ENCODE measurements at regions not wholly inside any gene's neighbourhood (a gene's known extent, or its start where the extent isn't known, plus 50 kb on each side); places are given as distances from the start of the nearest gene placed in this dataset.
"Not testable (repeated sequence)": the region's sequence is repeated elsewhere in the genome, so short reads cannot be mapped to it uniquely, and the experiment has no call there.

DNA sequence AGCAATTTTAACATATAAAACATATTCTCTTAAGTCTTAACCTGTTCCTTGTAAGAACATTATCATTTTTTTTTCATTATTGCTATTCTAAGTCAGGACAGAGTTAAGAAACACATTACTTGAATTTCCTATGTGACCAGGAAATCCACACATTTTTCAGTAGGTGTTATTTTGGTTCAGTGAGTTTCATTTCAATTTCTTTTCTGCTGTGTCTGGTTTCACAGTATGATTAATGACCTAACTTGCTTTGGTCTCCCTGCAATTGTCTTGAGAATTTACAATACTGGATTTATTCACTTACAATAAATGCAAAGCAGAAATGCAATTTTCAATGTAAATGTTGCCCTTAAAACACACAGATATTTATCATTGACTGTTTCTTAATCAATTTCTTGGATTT, 396.9 kb upstream of the TMTC1 start:
- H3K27ac ChIP-seq = no peak overlapping the region

DNA sequence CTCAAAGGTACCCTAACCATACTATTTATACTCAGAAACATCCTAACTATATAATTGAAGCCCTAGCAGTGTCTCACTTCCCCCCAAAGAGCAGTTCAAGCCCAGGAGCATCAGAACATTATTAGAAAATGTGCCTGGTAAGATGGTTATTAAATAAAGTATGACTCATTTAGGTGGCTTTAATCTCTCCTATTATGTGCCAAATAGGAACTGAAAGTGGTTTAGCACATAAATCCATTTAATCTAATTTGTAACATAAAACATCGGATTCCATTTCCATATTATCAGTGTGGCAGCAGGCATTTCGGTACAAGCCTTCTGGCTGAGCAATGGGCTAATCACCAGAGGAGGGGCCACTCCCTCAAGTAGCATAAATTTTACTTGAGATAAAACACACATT, 395.2 kb upstream of the TMTC1 start:
- H3K4me3 ChIP-seq = no peak overlapping the region
- no peak overlapping the region for H3K27ac ChIP-seq

More for the DNA sequence above, 396.9 kb upstream of the TMTC1 start:
- no peak overlapping the region for H3K4me3 ChIP-seq

DNA sequence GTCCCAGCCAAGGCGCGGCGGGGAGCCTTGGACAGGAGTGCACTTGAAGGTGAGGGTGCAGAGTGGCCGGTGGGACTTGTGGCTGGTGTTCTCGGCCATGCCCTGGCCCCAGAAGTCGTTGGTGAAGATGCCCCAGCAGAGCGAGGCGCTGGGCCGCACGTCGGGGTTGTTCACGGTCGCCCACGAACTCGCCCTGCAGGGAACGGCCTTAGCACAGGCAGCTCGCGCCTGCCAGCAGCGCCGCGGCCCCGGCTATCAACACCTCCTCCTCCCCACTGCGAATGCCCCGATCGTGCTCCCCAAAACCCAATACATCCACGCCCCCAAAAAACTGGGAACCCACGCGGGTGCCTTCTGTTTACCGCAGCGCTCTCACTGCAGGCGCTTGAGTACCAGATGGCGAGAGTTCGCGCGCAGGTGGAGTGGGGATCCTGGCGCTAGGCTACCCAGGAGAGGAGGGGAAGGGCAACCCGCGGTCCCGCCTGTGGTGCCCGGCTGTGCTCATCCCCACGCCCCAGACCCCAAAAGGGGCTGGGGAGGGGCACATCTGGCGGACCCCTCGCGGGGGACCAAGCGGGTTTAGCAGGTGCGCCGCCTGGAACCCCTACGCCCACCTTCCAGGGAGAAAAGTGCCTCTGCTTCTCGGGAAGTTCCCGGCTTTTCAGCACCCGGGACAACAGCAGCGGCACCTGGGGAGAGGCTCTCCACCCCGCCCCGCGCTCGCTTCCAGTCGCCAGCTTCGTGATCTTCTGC, 386.3 kb upstream of the TMTC1 start:
- no peak overlapping the region for H3K27ac ChIP-seq
- no peak overlapping the region for H3K4me3 ChIP-seq

DNA sequence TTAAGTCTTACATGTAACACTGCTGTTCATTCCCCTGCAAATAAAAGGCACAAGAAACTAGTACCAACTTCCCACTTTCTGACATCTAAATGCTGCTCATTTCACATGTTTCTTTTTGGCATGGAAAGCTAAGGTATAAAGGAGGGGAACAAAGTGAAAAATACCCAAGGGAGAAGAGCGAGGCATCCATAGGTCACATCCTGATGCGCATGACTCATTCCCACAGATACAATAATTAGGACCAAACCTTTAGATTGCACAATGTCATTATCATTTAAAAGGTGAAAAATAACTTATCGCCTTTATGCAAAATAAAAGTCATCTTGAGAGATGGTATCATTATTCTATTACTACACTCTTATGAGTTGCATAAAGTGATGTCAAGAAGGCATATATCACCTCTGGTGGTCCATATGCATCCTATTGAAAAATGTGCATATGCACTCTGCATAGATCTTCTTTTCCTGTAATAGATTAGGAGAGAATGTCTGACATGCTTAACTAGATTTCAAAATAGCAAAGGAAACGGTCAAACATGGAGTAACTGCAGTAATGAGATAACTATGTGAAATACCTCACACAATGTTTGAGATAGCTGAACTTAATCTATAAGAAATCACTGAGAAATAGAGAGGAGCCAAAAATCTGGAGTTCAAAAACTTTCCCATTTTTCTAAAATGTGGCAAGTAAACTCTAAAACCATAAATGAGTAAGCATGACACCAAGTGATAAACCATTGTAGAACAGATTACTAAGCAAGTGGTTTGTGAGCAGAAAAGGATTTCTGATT, 382.5 kb upstream of the TMTC1 start:
- H3K4me3 ChIP-seq = no peak overlapping the region
- H3K27ac ChIP-seq = no peak overlapping the region

DNA sequence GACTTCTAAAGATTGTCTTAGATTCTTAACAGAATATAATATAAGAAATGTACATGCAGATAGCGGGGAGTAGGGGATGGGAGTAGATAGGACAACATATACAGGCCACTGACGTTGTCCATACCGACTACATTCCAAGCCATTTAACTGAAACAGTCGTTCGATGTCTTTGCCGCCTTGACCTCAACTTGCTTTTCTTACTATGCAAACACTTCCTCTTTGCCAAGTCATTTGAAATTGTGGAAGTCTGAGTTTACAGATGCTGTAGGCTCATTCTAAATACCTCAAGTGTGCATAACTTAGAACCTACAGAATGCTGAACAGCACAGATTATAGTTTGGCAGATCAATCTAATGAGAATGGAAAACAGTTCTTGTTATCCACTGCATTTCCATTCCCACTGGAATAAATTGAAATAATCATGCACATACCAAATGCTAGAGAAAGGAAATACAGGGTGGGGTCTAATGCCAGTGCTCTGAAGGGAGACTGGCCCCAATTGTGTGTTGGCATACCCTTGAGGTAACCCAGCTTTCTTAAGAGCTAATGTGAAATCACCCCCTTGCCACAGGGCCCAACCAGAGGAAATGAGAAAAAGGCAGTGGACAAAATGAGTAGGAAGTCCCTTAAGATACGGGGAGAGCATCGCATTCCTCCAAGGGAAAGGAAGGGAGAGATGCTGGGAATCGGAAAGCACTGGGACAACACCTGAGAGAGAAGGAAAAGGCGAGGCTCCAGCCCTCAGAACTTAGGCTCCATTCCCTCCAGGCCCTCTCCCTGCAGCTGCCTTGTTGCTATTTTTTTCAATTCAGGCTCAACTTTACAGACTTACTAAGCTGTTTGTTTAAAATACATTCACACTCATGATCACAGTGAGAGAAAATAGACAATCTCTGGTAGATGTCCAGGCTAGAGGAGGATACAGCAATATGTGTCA, 380.9 kb upstream of the TMTC1 start:
- no peak overlapping the region for H3K27ac ChIP-seq
- no peak overlapping the region for H3K4me3 ChIP-seq

DNA sequence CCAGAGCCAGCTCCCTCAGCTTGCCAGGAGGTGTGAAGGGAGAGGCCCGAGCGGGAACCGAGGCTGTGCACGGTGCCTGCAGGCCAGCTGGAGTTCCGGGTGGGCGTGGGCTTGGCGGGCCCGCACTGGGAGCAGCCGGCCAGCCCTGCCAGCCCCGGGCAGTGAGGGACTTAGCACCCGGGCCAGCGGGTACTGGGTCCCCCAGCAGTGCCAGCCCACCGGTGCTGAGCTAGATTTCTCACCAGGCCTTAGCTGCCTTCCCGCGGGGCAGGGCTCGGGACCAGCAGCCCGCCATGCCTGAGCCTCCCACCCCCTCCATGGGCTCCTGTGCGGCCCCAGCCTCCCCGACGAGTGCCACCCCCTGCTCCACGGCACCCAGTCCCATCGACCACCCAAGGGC, 373.1 kb upstream of the TMTC1 start:
- H3K27ac ChIP-seq, H3K4me3 ChIP-seq: not testable (repeated sequence)

DNA sequence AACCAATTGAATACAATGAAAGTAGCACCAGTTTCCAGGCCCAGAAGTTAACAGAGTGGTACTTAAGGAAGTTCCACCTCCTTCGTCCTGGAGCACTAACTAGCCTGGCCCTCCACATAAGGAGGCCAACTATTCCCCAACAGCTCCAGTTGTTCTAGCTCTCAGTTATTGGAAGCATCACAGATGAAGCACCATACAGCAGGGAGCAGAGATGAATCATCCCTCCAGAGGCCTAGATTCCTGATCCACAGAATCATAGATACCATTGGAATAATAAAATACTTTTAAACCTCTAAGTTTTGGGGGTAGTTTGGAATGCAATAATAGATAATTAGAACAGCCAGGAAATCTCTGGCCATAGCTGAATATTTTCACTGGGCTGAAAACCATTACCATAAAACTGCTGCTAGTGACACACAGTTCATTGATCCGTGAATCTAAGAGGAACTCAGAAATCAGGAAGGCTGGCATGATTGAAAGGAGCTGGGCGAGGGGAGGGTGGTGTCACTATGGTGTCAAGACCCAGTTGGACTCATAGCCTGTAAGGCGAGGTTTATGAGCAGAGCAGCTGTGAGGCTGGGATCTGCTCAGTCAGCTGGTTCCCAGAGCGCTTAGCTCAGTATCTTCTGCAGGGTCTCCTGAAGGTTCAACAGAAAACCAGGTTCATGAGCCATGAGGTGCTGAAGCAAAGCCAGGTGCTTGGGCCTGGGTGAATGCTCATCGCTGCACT, 371.4 kb upstream of the TMTC1 start:
- H3K27ac ChIP-seq = no peak overlapping the region

DNA sequence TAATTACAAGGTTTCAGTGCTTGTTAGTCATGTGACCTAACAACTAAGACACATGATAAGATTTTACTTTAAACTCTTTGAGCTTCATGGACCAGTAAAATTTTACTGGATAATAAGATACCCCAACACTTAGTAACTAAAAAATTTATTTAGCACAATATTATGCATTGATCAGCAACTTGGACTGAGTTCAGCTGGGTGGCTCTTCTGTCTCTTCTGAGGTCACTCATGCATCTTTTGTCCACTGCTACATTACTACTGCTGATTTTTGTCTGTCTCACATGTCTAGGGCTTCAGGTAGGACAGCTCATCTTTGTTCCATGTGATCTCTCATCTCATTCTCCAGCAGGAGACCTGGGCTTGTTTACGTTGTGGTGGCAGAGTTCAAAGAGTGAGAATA, 370.2 kb upstream of the TMTC1 start:
- Histone ChIP-seq H3K27ac (no peak overlapping the region), H3K4me3 (no peak overlapping the region)

More for the DNA sequence above, 371.4 kb upstream of the TMTC1 start:
- no peak overlapping the region for H3K4me3 ChIP-seq

DNA sequence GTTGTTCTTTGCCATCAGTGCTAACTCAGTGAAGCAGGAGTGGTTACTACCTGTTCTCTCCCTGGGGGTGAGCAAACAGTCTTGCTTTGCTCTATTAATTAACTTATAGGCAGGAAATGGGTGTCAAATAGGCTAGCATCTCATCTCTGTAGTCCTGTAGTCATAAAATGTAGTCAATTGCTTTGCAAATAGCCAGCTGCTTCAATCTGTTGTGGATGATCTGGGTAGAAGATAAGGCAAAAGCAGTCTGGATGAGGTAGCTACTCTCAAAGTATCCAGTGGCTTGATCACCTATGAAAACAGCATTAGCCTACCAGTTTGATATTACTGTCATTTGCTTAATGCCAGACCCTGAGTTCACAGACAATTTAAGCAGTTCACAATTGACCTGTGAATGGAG, 369.0 kb upstream of the TMTC1 start:
- H3K27ac ChIP-seq = no peak overlapping the region

DNA sequence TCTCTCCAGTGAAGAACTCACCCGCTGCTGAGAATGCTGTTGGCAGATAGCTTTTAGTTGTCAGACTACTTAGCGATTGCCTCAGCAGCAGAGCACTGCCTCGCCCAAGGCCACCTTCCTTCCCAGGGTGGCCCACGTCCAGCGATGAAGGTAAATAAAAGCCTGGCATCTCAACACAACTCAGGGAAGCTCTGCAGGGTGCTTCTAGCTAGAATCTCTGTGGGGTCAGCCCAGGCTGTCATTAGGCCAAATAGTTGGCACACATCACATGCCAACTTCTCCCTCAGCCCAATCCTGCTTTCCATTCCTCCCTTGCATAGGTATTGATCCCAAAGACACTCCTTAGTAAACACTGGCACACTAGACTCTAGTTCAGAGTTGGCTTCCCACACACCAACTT, 368.1 kb upstream of the TMTC1 start:
- Histone ChIP-seq H3K4me3 (no peak overlapping the region), H3K27ac (no peak overlapping the region)

More for the DNA sequence above, 369.0 kb upstream of the TMTC1 start:
- no peak overlapping the region for H3K4me3 ChIP-seq

DNA sequence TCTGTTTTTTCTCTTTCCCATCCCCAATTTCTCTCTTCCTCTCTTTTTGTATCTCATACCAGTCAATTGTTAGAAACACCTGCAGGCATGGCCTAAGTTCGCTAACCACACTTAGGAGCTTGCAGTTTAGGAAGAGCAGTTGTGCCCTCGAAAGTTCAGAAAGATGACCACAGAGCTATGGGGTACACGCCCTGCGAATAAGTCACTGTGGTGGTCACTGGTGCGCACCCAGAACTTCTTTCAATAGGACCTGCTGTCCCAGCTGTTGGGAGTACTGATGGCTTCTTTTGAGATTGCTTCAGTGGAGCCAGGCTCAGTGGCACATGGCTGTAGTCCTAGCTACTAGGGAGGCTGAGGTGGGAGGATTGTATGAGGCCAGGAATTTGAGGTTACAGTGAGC, 362.8 kb upstream of the TMTC1 start:
- Histone ChIP-seq H3K27ac (no peak overlapping the region), H3K4me3 (no peak overlapping the region)

DNA sequence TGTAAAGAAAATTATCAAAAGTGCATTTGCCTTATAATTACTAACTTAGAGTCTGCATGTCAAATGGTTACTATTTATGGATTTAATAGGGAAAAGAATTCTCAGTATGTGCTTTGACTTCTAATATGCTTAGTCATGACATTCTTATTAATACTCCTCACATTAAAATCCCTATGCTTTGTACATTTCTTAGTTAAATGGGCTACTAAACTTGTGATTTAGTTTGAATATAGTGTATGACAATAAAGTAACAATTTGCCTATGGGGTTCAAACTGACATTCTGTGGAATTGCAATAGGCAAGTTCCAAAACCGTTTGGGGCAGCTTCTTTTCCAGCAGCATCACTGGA, 361.9 kb upstream of the TMTC1 start:
- Histone ChIP-seq H3K4me3 (no peak overlapping the region), H3K27ac (no peak overlapping the region)

DNA sequence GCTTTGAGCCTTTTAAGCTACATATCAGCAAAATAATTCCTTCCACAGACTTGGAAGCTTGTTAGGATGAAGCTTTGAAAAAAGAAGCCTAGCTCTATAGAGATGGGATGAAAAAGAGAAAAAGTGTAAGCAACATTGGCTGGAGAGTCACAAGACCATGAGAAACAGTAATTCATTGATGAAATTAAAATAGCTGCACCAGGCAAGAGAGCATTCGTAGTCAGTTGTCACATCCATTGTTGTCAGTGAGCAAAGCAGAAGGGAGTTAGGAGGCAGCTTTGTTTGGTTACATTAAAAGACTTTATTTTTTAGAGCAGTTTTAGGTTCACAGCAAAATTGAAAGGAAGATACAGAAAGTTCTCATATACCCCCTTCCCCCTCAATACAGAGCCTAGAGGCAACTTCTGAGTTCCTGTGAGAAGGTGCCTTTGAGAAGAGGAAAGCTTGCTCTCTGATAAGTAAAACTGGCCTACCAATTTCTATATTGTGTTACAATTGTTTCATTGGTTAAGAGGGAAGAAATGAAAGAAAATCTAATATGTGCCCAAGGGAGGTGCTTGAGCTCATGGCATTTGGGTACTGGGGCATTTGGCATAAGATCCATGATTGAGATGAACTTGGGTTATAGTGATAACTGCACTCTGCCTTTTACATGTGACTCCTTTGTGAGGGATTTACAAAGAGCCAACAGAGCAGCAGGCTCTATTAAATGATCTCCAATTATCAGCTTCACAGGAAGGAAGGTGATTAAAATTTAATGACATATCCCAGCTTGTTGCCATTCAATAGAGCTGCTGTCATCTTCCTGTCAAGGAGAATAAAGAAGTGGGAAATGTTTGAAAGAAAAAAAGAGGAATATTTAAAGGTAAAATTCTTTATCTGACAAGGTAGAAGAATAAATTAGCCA, 361.3 kb upstream of the TMTC1 start:
- H3K27ac ChIP-seq = no peak overlapping the region
- H3K4me3 ChIP-seq = no peak overlapping the region

DNA sequence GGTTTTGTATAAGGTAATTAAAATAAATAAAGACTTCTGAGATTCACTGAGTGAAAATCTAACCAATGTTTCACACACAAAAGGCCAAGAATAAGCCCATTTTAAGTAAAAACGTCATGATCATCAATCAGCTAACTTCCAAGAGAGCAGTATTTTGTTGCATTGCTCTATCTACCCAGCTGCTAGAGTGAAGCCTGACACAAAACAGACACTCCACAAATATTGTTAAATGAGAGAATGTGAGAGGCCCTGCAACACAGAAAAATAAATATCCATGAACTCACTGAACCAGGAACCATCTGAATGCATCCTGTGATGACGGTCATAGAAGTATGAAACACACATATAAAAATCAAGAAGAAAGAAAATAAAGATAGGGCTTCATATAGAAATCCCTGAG, 358.6 kb upstream of the TMTC1 start:
- Histone ChIP-seq H3K4me3 (no peak overlapping the region), H3K27ac (no peak overlapping the region)

DNA sequence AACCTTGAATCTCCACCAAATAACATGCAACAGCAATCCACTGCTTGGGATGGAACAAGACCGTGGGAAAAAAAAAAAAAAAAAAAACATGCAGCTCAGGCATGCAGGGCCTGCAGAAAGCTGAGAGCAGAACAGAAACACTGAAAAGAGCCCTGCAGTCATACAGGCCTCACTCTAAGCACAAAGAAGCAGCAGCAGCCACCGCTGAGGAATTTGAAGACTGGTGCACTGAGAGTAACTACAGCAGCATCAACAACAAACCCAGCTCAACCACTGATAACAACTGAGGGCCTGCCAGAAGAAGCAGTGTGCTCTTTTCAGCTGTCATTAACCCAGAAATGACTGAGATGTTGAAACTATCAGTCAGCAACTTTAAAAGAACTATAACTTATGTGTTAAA, 354.7 kb upstream of the TMTC1 start:
- Histone ChIP-seq H3K27ac (no peak overlapping the region), H3K4me3 (no peak overlapping the region)

DNA sequence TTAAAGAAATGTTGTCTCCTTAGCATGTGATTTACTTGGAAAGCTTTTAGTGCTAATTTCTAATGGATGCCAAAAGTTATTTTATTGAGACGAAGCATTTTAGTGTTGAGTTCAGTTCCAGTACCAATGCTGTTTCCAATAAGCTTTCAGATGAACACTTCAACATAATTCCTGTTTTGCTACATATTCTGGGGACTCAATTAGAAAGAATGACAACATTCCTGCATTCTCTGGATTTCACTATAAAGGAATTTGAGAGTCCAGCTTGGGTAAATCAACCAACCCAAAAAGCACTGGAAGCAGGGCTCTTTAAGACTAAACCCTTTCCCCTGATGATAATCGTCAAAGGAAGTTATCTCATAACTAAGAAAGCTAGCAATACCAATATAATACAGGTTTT, 353.0 kb upstream of the TMTC1 start:
- H3K27ac ChIP-seq = no peak overlapping the region

DNA sequence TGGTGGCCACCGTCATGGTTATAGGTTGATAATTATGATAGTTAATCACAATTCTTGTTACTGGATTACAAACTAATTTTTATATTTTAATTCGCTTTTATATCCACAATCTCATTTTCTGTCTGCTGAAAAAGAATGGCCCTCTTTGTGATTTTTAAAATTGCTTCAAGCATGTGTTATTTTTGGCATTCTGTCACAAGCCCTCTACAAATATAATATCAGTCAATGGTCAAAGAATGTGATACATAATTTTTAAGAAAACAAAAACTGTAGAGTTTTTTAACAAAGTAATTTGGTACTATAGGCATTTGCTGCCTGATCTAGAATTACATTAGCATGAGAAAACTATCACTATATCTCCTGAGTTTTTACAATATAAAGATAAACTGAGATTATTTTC, 352.0 kb upstream of the TMTC1 start:
- no peak overlapping the region for H3K27ac ChIP-seq

More for the DNA sequence above, 353.0 kb upstream of the TMTC1 start:
- no peak overlapping the region for H3K4me3 ChIP-seq

DNA sequence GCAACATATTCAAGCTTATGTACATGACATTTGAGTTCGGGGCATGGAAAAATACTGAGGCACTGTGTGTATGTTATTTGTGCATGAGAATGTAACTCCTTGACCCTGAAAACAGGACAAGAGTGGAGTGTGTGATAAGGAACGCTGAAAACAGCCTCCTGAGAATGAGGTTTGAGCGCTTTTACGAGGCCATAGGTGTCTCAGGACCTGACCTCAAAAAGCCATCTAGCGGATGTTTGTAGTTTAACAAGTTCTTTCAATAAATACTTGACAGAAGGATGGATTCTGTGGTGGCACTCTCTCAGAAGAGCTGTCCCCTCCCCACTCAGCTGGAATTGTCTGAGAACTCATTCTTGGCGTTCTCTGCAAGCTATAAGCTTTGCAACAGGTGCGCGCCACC, 350.5 kb upstream of the TMTC1 start:
- no peak overlapping the region for H3K27ac ChIP-seq
- no peak overlapping the region for H3K4me3 ChIP-seq

More for the DNA sequence above, 352.0 kb upstream of the TMTC1 start:
- H3K4me3 ChIP-seq = no peak overlapping the region

DNA sequence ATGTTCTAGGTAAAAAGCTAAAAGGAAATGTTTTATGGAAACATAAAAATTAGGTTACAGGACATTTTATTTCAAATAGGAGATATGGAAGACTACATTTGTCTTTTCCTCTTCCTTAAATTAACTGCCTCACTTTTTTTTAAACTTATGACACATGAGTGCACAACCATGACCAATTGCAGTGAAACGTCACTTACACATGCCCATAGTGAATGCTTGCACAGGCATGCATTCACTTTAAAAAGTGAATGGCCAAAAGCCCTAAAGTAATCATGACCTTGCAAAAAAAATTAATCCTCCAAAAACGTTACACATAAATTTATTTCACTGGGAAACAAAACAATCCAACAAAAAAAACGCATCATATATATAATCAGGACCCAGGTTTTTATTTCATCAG, 343.2 kb upstream of the TMTC1 start:
- Histone ChIP-seq H3K27ac (no peak overlapping the region), H3K4me3 (no peak overlapping the region)

Data from skin epidermis (tissue), 12 donors.